Osteoblast (primary cell): ENCODE measurements at regions not wholly inside any gene's neighbourhood (a gene's known extent, or its start where the extent isn't known, plus 50 kb on each side); places are given as distances from the start of the nearest gene placed in this dataset.
A peak's percentile ranks its signal among the peaks of the same experiment; 100 is the strongest.
"Not testable (repeated sequence)": the region's sequence is repeated elsewhere in the genome, so short reads cannot be mapped to it uniquely, and the experiment has no call there.

Experiments used
- DNase-seq: peaks from one replicate; pipeline ENCODE4 v3.0.0; 2011; ENCODE audit warnings: low spot score, mixed read lengths; ENCODE audit not compliant: insufficient read length; ENCODE audit errors: missing footprints
- H2AFZ ChIP-seq: 2 replicates; pipeline ENCODE4 v1.6.0; 2011; ENCODE audit warnings: mild to moderate bottlenecking, low read length
- H3K27ac ChIP-seq: 2 replicates; pipeline ENCODE4 v1.5.1; 2011; ENCODE audit warnings: mild to moderate bottlenecking, low read depth, low read length, moderate library complexity
- H3K27me3 ChIP-seq: 2 replicates; pipeline ENCODE4 v1.6.0; 2012; ENCODE audit warnings: mild to moderate bottlenecking, control low read depth, inconsistent platforms, low read length, moderate library complexity; ENCODE audit not compliant: insufficient read depth
- H3K36me3 ChIP-seq: 2 replicates; pipeline ENCODE4 v1.5.1; 2011; ENCODE audit warnings: mild to moderate bottlenecking, low read length, control low read depth, moderate library complexity; ENCODE audit not compliant: insufficient read depth
- H3K4me1 ChIP-seq: 2 replicates; pipeline ENCODE4 v1.5.1; 2011; ENCODE audit warnings: mild to moderate bottlenecking, low read length, control low read depth, moderate library complexity; ENCODE audit not compliant: insufficient read depth
- H3K4me2 ChIP-seq: 2 replicates; pipeline ENCODE4 v1.6.0; 2011; ENCODE audit warnings: mild to moderate bottlenecking, low read length; ENCODE audit not compliant: insufficient read depth
- H3K4me3 ChIP-seq: fragments of 200-600 bp; sonication (generic); 3 replicates; pipeline ENCODE4 v1.5.1; 2012; ENCODE audit warnings: mild to moderate bottlenecking, low read length, inconsistent platforms; ENCODE audit not compliant: insufficient read depth
- H3K79me2 ChIP-seq: 2 replicates; pipeline ENCODE4 v1.6.0; 2012; ENCODE audit warnings: mild to moderate bottlenecking, low read length, control low read depth, inconsistent platforms; ENCODE audit not compliant: insufficient read depth
- H3K9me3 ChIP-seq: 2 replicates; pipeline ENCODE4 v1.5.1; 2011; ENCODE audit warnings: low read depth, low read length, control low read depth
- H4K20me1 ChIP-seq: 2 replicates; pipeline ENCODE4 v1.6.0; 2012; ENCODE audit warnings: mild to moderate bottlenecking, low read length, control low read depth; ENCODE audit not compliant: insufficient read depth
- CTCF ChIP-seq: IDR thresholded peaks from 2 replicates; pipeline ENCODE4 v1.5.1; 2011; ENCODE audit warnings: mild to moderate bottlenecking, low read depth, low read length, moderate library complexity; ENCODE audit errors: extremely low read depth

GRCh38 chr14:23750357-23750756 is 114.2 kb downstream of the DHRS2 start:
- no peak overlapping the region for H2AFZ ChIP-seq
- no peaks in the 10 kb centered on the region for H3K27me3 ChIP-seq
- no peak for DNase-seq
- no peak overlapping the region for H3K4me2 ChIP-seq
- no peaks in the 10 kb centered on the region for H3K79me2 ChIP-seq
- no peaks in the 10 kb centered on the region for H3K4me1 ChIP-seq
- H4K20me1 ChIP-seq: no peaks in the 10 kb centered on the region
- H3K4me3 ChIP-seq: no peak overlapping the region
- no peak for TF ChIP-seq CTCF
- no peaks in the 10 kb centered on the region for H3K9me3 ChIP-seq
- H3K36me3 ChIP-seq: no peaks in the 10 kb centered on the region
- H3K27ac ChIP-seq: no peak overlapping the region

- Histone ChIP-seq H3K36me3 (no peaks in the 10 kb centered on the region), H4K20me1 (no peaks in the 10 kb centered on the region), H3K79me2 (no peaks in the 10 kb centered on the region), H3K27ac (no peak overlapping the region), H3K4me2 (no peak overlapping the region), H3K4me3 (no peak overlapping the region), H3K9me3 (no peaks in the 10 kb centered on the region), H3K27me3 (no peaks in the 10 kb centered on the region), H2AFZ (no peak overlapping the region), H3K4me1 (no peaks in the 10 kb centered on the region)
- no peak for TF ChIP-seq CTCF
- peak; percentile 38 for DNase-seq
These were observed 115.5 kb downstream of the DHRS2 start for GRCh38 chr14:23751616-23752015.

- H3K4me2 ChIP-seq: no peak overlapping the region
- no peaks in the 10 kb centered on the region for H3K36me3 ChIP-seq
- DNase-seq: no peak
- H2AFZ ChIP-seq: no peak overlapping the region
- H3K9me3 ChIP-seq: no peaks in the 10 kb centered on the region
- no peaks in the 10 kb centered on the region for H4K20me1 ChIP-seq
- no peak overlapping the region for H3K27ac ChIP-seq
- TF ChIP-seq CTCF: no peak
- peaks cover 3% of the 10 kb centered on the region for H3K27me3 ChIP-seq
- no peak overlapping the region for H3K4me3 ChIP-seq
- no peaks in the 10 kb centered on the region for H3K79me2 ChIP-seq
- no peaks in the 10 kb centered on the region for H3K4me1 ChIP-seq
These were observed 127.2 kb downstream of the DHRS2 start for GRCh38 chr14:23763394-23763793.

- Histone ChIP-seq H4K20me1 (no peaks in the 10 kb centered on the region), H3K79me2 (no peaks in the 10 kb centered on the region), H3K27me3 (peaks cover 3% of the 10 kb centered on the region), H3K4me2 (no peak overlapping the region), H3K9me3 (no peaks in the 10 kb centered on the region), H3K36me3 (no peaks in the 10 kb centered on the region), H3K4me1 (no peaks in the 10 kb centered on the region), H2AFZ (no peak overlapping the region), H3K4me3 (no peak overlapping the region), H3K27ac (no peak overlapping the region)
- no peak for TF ChIP-seq CTCF
- DNase-seq: no peak
These were observed 130.7 kb downstream of the DHRS2 start for GRCh38 chr14:23766737-23767401.

GRCh38 chr14:23769221-23769728 is 133.1 kb downstream of the DHRS2 start:
- not testable (repeated sequence) for H3K27ac ChIP-seq

More at GRCh38 chr14:23769221-23769728, 133.1 kb downstream of the DHRS2 start:
- H3K4me3 ChIP-seq, H3K9me3 ChIP-seq, H3K36me3 ChIP-seq, H3K79me2 ChIP-seq, H2AFZ ChIP-seq, H3K4me2 ChIP-seq, H3K27me3 ChIP-seq, DNase-seq, H3K4me1 ChIP-seq, H4K20me1 ChIP-seq: not testable (repeated sequence)
